ENCODE measurements at regions not wholly inside any gene's neighbourhood (a gene's known extent, or its start where the extent isn't known, plus 50 kb on each side); places are given as distances from the start of the nearest gene placed in this dataset.

- WGBS (ENCODE audit: insufficient coverage), result 62% methylated on average over 3 of the region's 4 CpGs
- Histone ChIP-seq H3K4me1 (ENCODE audit: control insufficient read depth, insufficient read depth, low read length) (no peaks in the 10 kb centered on the region), H3K36me3 (ENCODE audit: control insufficient read depth, insufficient read depth, low read length) (no peaks in the 10 kb centered on the region), H3K27me3 (ENCODE audit: control insufficient read depth, insufficient read depth, low read length) (no peaks in the 10 kb centered on the region), H3K4me3 (ENCODE audit: low read depth, low read length) (no peak overlapping the region), H3K9me3 (ENCODE audit: control insufficient read depth, insufficient read depth, low read length) (no peaks in the 10 kb centered on the region), H3K27ac (ENCODE audit: low read depth, low read length) (no peak overlapping the region)
- no peak for DNase-seq (ENCODE audit: low read depth in 4 of 6, low spot score in 6 of 6)
These were observed 73.5 kb upstream of the CAMK1G start for GRCh38 chr1:209510063-209510462.

GRCh38 chr1:209511169-209511568, 72.3 kb upstream of the CAMK1G start:
- Histone ChIP-seq H3K27ac (ENCODE audit: low read depth, low read length) (no peak overlapping the region), H3K9me3 (ENCODE audit: control insufficient read depth, insufficient read depth, low read length) (no peaks in the 10 kb centered on the region), H3K4me3 (ENCODE audit: low read depth, low read length) (no peak overlapping the region), H3K27me3 (ENCODE audit: control insufficient read depth, insufficient read depth, low read length) (no peaks in the 10 kb centered on the region), H3K4me1 (ENCODE audit: control insufficient read depth, insufficient read depth, low read length) (no peaks in the 10 kb centered on the region), H3K36me3 (ENCODE audit: control insufficient read depth, insufficient read depth, low read length) (no peaks in the 10 kb centered on the region)
- WGBS (ENCODE audit: insufficient coverage), result 28% methylated on average over 2 of the region's 3 CpGs
- DNase-seq (ENCODE audit: low read depth in 4 of 6, low spot score in 6 of 6), result no peak

GRCh38 chr1:209512821-209513220, 70.7 kb upstream of the CAMK1G start:
- Histone ChIP-seq H3K9me3 (ENCODE audit: control insufficient read depth, insufficient read depth, low read length) (no peaks in the 10 kb centered on the region), H3K4me1 (ENCODE audit: control insufficient read depth, insufficient read depth, low read length) (peaks cover 3% of the 10 kb centered on the region), H3K4me3 (ENCODE audit: low read depth, low read length) (no peak overlapping the region), H3K27ac (ENCODE audit: low read depth, low read length) (no peak overlapping the region), H3K36me3 (ENCODE audit: control insufficient read depth, insufficient read depth, low read length) (no peaks in the 10 kb centered on the region), H3K27me3 (ENCODE audit: control insufficient read depth, insufficient read depth, low read length) (no peaks in the 10 kb centered on the region)
- no peak for DNase-seq (ENCODE audit: low read depth in 4 of 6, low spot score in 6 of 6)
- 69% methylated on average over 6 of the region's 6 CpGs for WGBS (ENCODE audit: insufficient coverage)

GRCh38 chr1:209513226-209513625, 70.3 kb upstream of the CAMK1G start:
- no peaks in the 10 kb centered on the region for H3K36me3 ChIP-seq (ENCODE audit: control insufficient read depth, insufficient read depth, low read length)
- DNase-seq (ENCODE audit: low read depth in 4 of 6, low spot score in 6 of 6), result peak in 3 of 6 donors; percentile 17 to 83 (median 28)
- WGBS (ENCODE audit: insufficient coverage), result 14% methylated on average over 1 of the region's 5 CpGs

GRCh38 chr1:209516771-209517680, 66.5 kb upstream of the CAMK1G start:
- Histone ChIP-seq H3K36me3 (ENCODE audit: control insufficient read depth, insufficient read depth, low read length) (no peaks in the 10 kb centered on the region), H3K9me3 (ENCODE audit: control insufficient read depth, insufficient read depth, low read length) (no peaks in the 10 kb centered on the region), H3K4me1 (ENCODE audit: control insufficient read depth, insufficient read depth, low read length) (peaks cover 3% of the 10 kb centered on the region), H3K27ac (ENCODE audit: low read depth, low read length) (no peak overlapping the region), H3K4me3 (ENCODE audit: low read depth, low read length) (no peak overlapping the region), H3K27me3 (ENCODE audit: control insufficient read depth, insufficient read depth, low read length) (no peaks in the 10 kb centered on the region)
- 17% methylated on average over 4 of the region's 10 CpGs for WGBS (ENCODE audit: insufficient coverage)
- DNase-seq (ENCODE audit: low read depth in 4 of 6, low spot score in 6 of 6), result peak in 3 of 6 donors; percentile 11 to 82 (median 21)

More at GRCh38 chr1:209513226-209513625, 70.3 kb upstream of the CAMK1G start:
- H3K27me3 ChIP-seq (ENCODE audit: control insufficient read depth, insufficient read depth, low read length), result no peaks in the 10 kb centered on the region
- no peak overlapping the region for H3K27ac ChIP-seq (ENCODE audit: low read depth, low read length)
- H3K9me3 ChIP-seq (ENCODE audit: control insufficient read depth, insufficient read depth, low read length), result no peaks in the 10 kb centered on the region
- H3K4me3 ChIP-seq (ENCODE audit: low read depth, low read length), result no peak overlapping the region
- peaks cover 3% of the 10 kb centered on the region for H3K4me1 ChIP-seq (ENCODE audit: control insufficient read depth, insufficient read depth, low read length)

GRCh38 chr1:209517681-209518050, 65.8 kb upstream of the CAMK1G start:
- Histone ChIP-seq H3K4me1 (ENCODE audit: control insufficient read depth, insufficient read depth, low read length) (peaks cover 3% of the 10 kb centered on the region), H3K27ac (ENCODE audit: low read depth, low read length) (no peak overlapping the region), H3K4me3 (ENCODE audit: low read depth, low read length) (no peak overlapping the region), H3K36me3 (ENCODE audit: control insufficient read depth, insufficient read depth, low read length) (no peaks in the 10 kb centered on the region), H3K27me3 (ENCODE audit: control insufficient read depth, insufficient read depth, low read length) (no peaks in the 10 kb centered on the region), H3K9me3 (ENCODE audit: control insufficient read depth, insufficient read depth, low read length) (no peaks in the 10 kb centered on the region)
- WGBS (ENCODE audit: insufficient coverage), result 85% methylated on average over 2 of the region's 2 CpGs
- DNase-seq (ENCODE audit: low read depth in 4 of 6, low spot score in 6 of 6), result no peak

- no peaks in the 10 kb centered on the region for H3K36me3 ChIP-seq (ENCODE audit: control insufficient read depth, insufficient read depth, low read length)
- no peaks in the 10 kb centered on the region for H3K27me3 ChIP-seq (ENCODE audit: control insufficient read depth, insufficient read depth, low read length)
- H3K9me3 ChIP-seq (ENCODE audit: control insufficient read depth, insufficient read depth, low read length), result no peaks in the 10 kb centered on the region
- no peak overlapping the region for H3K27ac ChIP-seq (ENCODE audit: low read depth, low read length)
- 100% methylated on average over 3 of the region's 4 CpGs for WGBS (ENCODE audit: insufficient coverage)
- H3K4me3 ChIP-seq (ENCODE audit: low read depth, low read length), result no peak overlapping the region
- DNase-seq (ENCODE audit: low read depth in 4 of 6, low spot score in 6 of 6), result no peak
- peaks cover 3% of the 10 kb centered on the region for H3K4me1 ChIP-seq (ENCODE audit: control insufficient read depth, insufficient read depth, low read length)
These were observed 63.7 kb upstream of the CAMK1G start for GRCh38 chr1:209519786-209520185.

GRCh38 chr1:209522826-209523225, 60.7 kb upstream of the CAMK1G start:
- Histone ChIP-seq H3K36me3 (ENCODE audit: control insufficient read depth, insufficient read depth, low read length) (no peaks in the 10 kb centered on the region), H3K27me3 (ENCODE audit: control insufficient read depth, insufficient read depth, low read length) (no peaks in the 10 kb centered on the region), H3K4me3 (ENCODE audit: low read depth, low read length) (no peak overlapping the region), H3K27ac (ENCODE audit: low read depth, low read length) (no peak overlapping the region), H3K9me3 (ENCODE audit: control insufficient read depth, insufficient read depth, low read length) (no peaks in the 10 kb centered on the region), H3K4me1 (ENCODE audit: control insufficient read depth, insufficient read depth, low read length) (no peaks in the 10 kb centered on the region)
- no CpG with 5 or more reads among the region's 3 CpGs for WGBS (ENCODE audit: insufficient coverage)
- peak in 2 of 6 donors; percentile 7 to 83 for DNase-seq (ENCODE audit: low read depth in 4 of 6, low spot score in 6 of 6)

GRCh38 chr1:209526137-209526536, 57.4 kb upstream of the CAMK1G start:
- H3K4me1 ChIP-seq (ENCODE audit: control insufficient read depth, insufficient read depth, low read length), result no peaks in the 10 kb centered on the region
- H3K4me3 ChIP-seq (ENCODE audit: low read depth, low read length), result no peak overlapping the region
- no peaks in the 10 kb centered on the region for H3K27me3 ChIP-seq (ENCODE audit: control insufficient read depth, insufficient read depth, low read length)
- no peaks in the 10 kb centered on the region for H3K9me3 ChIP-seq (ENCODE audit: control insufficient read depth, insufficient read depth, low read length)
- 71% methylated on average over 2 of the region's 2 CpGs for WGBS (ENCODE audit: insufficient coverage)
- no peak for DNase-seq (ENCODE audit: low read depth in 4 of 6, low spot score in 6 of 6)
- no peaks in the 10 kb centered on the region for H3K36me3 ChIP-seq (ENCODE audit: control insufficient read depth, insufficient read depth, low read length)
- H3K27ac ChIP-seq (ENCODE audit: low read depth, low read length), result no peak overlapping the region

GRCh38 chr1:209527372-209527771, 56.1 kb upstream of the CAMK1G start:
- Histone ChIP-seq H3K27me3 (ENCODE audit: control insufficient read depth, insufficient read depth, low read length) (no peaks in the 10 kb centered on the region), H3K36me3 (ENCODE audit: control insufficient read depth, insufficient read depth, low read length) (no peaks in the 10 kb centered on the region), H3K27ac (ENCODE audit: low read depth, low read length) (no peak overlapping the region), H3K4me3 (ENCODE audit: low read depth, low read length) (no peak overlapping the region), H3K9me3 (ENCODE audit: control insufficient read depth, insufficient read depth, low read length) (no peaks in the 10 kb centered on the region), H3K4me1 (ENCODE audit: control insufficient read depth, insufficient read depth, low read length) (no peaks in the 10 kb centered on the region)
- no CpG with 5 or more reads among the region's 2 CpGs for WGBS (ENCODE audit: insufficient coverage)
- DNase-seq (ENCODE audit: low read depth in 4 of 6, low spot score in 6 of 6), result no peak
